HepG2 (cell line): ENCODE measurements at regions not wholly inside any gene's neighbourhood (a gene's known extent, or its start where the extent isn't known, plus 50 kb on each side); places are given as distances from the start of the nearest gene placed in this dataset.
"Not testable (repeated sequence)": the region's sequence is repeated elsewhere in the genome, so short reads cannot be mapped to it uniquely, and the experiment has no call there.

Source experiments
- ATAC-seq: fragments of 200-7000 bp; cut with Tn5 transposase; 3 replicates; pipeline ENCODE4 v1.9.1; 2020; ENCODE audit warnings: mild to moderate bottlenecking, moderate library complexity
- BruUV-seq: library from RNA; stranded (reverse); fragments of 400-500 nt; replicated peaks from 2 replicates; lab custom pipeline; 2021; lab: Mats Ljungman, UMichigan
- CTCF ChIA-PET: fragments of 300-600 bp; formaldehyde crosslinking; extraction: SDS; loops from one replicate; lab custom pipeline; 2021; ENCODE audit warnings: low total read pairs, inconsistent platforms, low intra/inter-chr PET ratio; lab: Yijun Ruan, JAX
- POLR2A ChIA-PET: fragments of 350-600 bp; sonication (Branson Sonifier 250); formaldehyde crosslinking; loops from one replicate; lab custom pipeline; 2020; ENCODE audit warnings: antibody characterized with exemption, inconsistent platforms; lab: Yijun Ruan, JAX
- DNase-seq: peaks from one replicate; pipeline ENCODE4 v3.0.0-alpha.2; 2015; ENCODE audit warnings: low spot score
- FAIRE-seq: peaks from 3 replicates; lab custom pipeline; 2011; peaks lifted over from hg19 to GRCh38; lab: Jason Lieb, UNC
- H2AFZ ChIP-seq: one replicate; pipeline ENCODE4 v1.6.1; 2011; ENCODE audit warnings: low read length, inconsistent platforms
- H3K27ac ChIP-seq: fragments of 300-600 bp; 3 replicates; pipeline ENCODE4 v1.8.0; 2011; ENCODE audit warnings: mixed run types, mild to moderate bottlenecking, mixed read lengths, low read length, inconsistent platforms; ENCODE audit not compliant: insufficient read depth; ENCODE audit errors: extremely low read length
- H3K27me3 ChIP-seq, 2 experiments: fragments of 200-600 bp in 1 of 2; 2 replicates in 1 of 2; 3 replicates in 1 of 2; pipeline versions ENCODE4 v1.6.0 to v1.8.0; 2011; ENCODE audit warnings: low read length in 2 of 2, mild to moderate bottlenecking in 2 of 2, moderate library complexity in 2 of 2, inconsistent platforms in 1 of 2; ENCODE audit not compliant: insufficient read depth in 2 of 2, control insufficient read depth in 1 of 2
- H3K36me3 ChIP-seq, 2 experiments: fragments of 200-600 bp in 1 of 2; replicated peaks in 1 of 2; 2 replicates in 1 of 2; 3 replicates in 1 of 2; pipeline versions ENCODE4 v1.5.1 to v1.8.0; 2011; ENCODE audit warnings: low read length in 2 of 2, inconsistent platforms in 1 of 2; ENCODE audit not compliant: insufficient read depth in 2 of 2, control insufficient read depth in 1 of 2
- H3K4me1 ChIP-seq: 2 replicates; pipeline ENCODE4 v1.5.1; 2012; ENCODE audit warnings: low read length, inconsistent platforms; ENCODE audit not compliant: insufficient read depth
- H3K4me2 ChIP-seq: 2 replicates; pipeline ENCODE4 v1.6.0; 2011; ENCODE audit warnings: low read depth, low read length, inconsistent platforms
- H3K4me3 ChIP-seq, 3 experiments: fragments of 200-600 bp in 1 of 3; sonication (generic), shearing (Covaris generic) in 1 of 3; replicated peaks in 1 of 3; 2 replicates each; pipeline ENCODE4 v1.5.1; 2011 to 2016; ENCODE audit warnings: low read length in 3 of 3, inconsistent platforms in 2 of 3, low read depth in 2 of 3, mild to moderate bottlenecking in 2 of 3, control low read depth in 1 of 3, mixed read lengths in 1 of 3; ENCODE audit not compliant: insufficient read depth in 1 of 3
- H3K79me2 ChIP-seq: one replicate; pipeline ENCODE4 v1.6.1; 2011; ENCODE audit warnings: low read length, inconsistent platforms; ENCODE audit not compliant: insufficient read depth
- H3K9ac ChIP-seq: 2 replicates; pipeline ENCODE4 v1.6.0; 2011; ENCODE audit warnings: mild to moderate bottlenecking, low read depth, low read length, inconsistent platforms; ENCODE audit not compliant: insufficient read depth
- H3K9me3 ChIP-seq: 2 replicates; pipeline ENCODE4 v1.5.1; 2012; ENCODE audit warnings: mild to moderate bottlenecking, low read length
- H4K20me1 ChIP-seq: 2 replicates; pipeline ENCODE4 v1.6.0; 2011; ENCODE audit warnings: inconsistent platforms, mild to moderate bottlenecking, low read length, moderate library complexity; ENCODE audit not compliant: insufficient read depth
- ATRX ChIP-seq: sonication (generic); formaldehyde crosslinking; IDR thresholded peaks from 2 replicates; pipeline ENCODE4 v1.4.0; 2020; ENCODE audit warnings: missing genetic modification reagents, borderline replicate concordance
- BCL6 ChIP-seq: IDR thresholded peaks from 2 replicates; pipeline ENCODE4 v1.6.1; 2016; ENCODE audit warnings: missing genetic modification reagents, missing compliant biosample characterization
- DPF2 ChIP-seq: sonication (generic); formaldehyde crosslinking; IDR thresholded peaks from 2 replicates; pipeline ENCODE4 v1.4.0; 2020; ENCODE audit warnings: mild to moderate bottlenecking, low read depth, missing genetic modification reagents, borderline replicate concordance
- LCORL ChIP-seq, 2 experiments: fragments of 450-650 bp in 1 of 2; sonication (generic) in 1 of 2; formaldehyde crosslinking in 1 of 2; IDR thresholded peaks; 2 replicates each; pipeline versions ENCODE4 v1.5.0 to v1.6.1; 2017 to 2020; ENCODE audit warnings: antibody characterized with exemption in 1 of 2, missing genetic modification reagents in 1 of 2
- RAD51 ChIP-seq: fragments of 450-650 bp; IDR thresholded peaks from 2 replicates; pipeline ENCODE4 v1.6.1; 2016; ENCODE audit warnings: borderline replicate concordance
- TEAD3 ChIP-seq: optimal IDR thresholded peaks from 2 replicates; pipeline ENCODE3; 2016; ENCODE audit warnings: borderline replicate concordance
- ZNF33B ChIP-seq: sonication (generic); formaldehyde crosslinking; IDR thresholded peaks from 2 replicates; pipeline ENCODE4 v1.5.1; 2020; ENCODE audit warnings: mild to moderate bottlenecking, missing genetic modification reagents
- ZNF501 ChIP-seq: sonication (generic); formaldehyde crosslinking; IDR thresholded peaks from 2 replicates; pipeline ENCODE4 v1.5.1; 2020; ENCODE audit warnings: mild to moderate bottlenecking, moderate library complexity, missing genetic modification reagents
- ZNF605 ChIP-seq: sonication (generic); formaldehyde crosslinking; IDR thresholded peaks from 2 replicates; pipeline ENCODE4 v1.8.0; 2022; ENCODE audit warnings: mild to moderate bottlenecking, missing genetic modification reagents
- ZNF816 ChIP-seq: sonication (generic); formaldehyde crosslinking; IDR thresholded peaks from 2 replicates; pipeline ENCODE4 v1.8.0; 2022; ENCODE audit warnings: missing genetic modification reagents, mild to moderate bottlenecking, borderline replicate concordance
- WGBS: methylation state at CpG from one replicate; pipeline ENCODE4 v1.1.6; 2017; ENCODE audit warnings: low lambda C conversion rate; 5-methylcytosine and 5-hydroxymethylcytosine counted together
- in situ Hi-C: cut with HindIII; loops from 2 replicates; pipeline ENCODE4 v1.10.0; 2017; ENCODE audit warnings: low pct_unique_long_range_greater_than_20kb; ENCODE audit not compliant: extremely low pct_ligation_motif_present
- intact Hi-C: fragments of 100-400 bp; cut with micrococcal nuclease; formaldehyde crosslinking; loops from one replicate; pipeline ENCODE4 v1.10.0; 2022; ENCODE audit not compliant: unreplicated experiment
- TF ChIP-seq, protein P1 (sequence below): fragments of 450-650 bp; IDR thresholded peaks from 2 replicates; pipeline ENCODE4 v1.6.1; 2016
- TF ChIP-seq, protein P2 (sequence below): sonication (generic); formaldehyde crosslinking; IDR thresholded peaks from 2 replicates; pipeline ENCODE4 v1.4.0; 2020; ENCODE audit warnings: mild to moderate bottlenecking, missing genetic modification reagents
- TF ChIP-seq, protein P3 (sequence below): sonication (generic); formaldehyde crosslinking; IDR thresholded peaks from 2 replicates; pipeline ENCODE4 v1.5.0; 2020; ENCODE audit warnings: missing genetic modification reagents, mild to moderate bottlenecking, borderline replicate concordance

DNA sequence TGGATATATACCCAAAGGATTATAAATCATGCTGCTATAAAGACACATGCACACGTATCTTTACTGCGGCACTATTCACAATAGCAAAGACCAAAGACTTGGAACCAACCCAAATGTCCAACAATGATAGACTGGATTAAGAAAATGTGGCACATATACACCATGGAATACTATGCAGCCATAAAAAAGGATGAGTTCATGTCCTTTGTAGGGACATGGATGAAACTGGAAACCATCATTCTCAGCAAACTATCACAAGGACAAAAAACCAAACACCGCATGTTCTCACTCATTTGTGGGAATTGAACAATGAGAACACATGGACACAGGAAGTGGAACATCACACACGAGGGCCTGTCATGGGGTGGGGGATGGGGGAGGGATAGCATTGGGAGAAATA lies 96.5 kb downstream of the BRMS1L start:
- POLR2A ChIA-PET, H3K4me2 ChIP-seq, H3K27me3 ChIP-seq, in situ Hi-C loops, BruUV-seq, H3K9me3 ChIP-seq, H4K20me1 ChIP-seq, H2AFZ ChIP-seq, CTCF ChIA-PET, DNase-seq, H3K79me2 ChIP-seq, FAIRE-seq, ATAC-seq, H3K9ac ChIP-seq, H3K4me3 ChIP-seq, intact Hi-C loops, H3K27ac ChIP-seq, H3K36me3 ChIP-seq, H3K4me1 ChIP-seq: not testable (repeated sequence)
- 69% methylated on average over 4 of the region's 4 CpGs for WGBS
- TF ChIP-seq, protein P1, sequence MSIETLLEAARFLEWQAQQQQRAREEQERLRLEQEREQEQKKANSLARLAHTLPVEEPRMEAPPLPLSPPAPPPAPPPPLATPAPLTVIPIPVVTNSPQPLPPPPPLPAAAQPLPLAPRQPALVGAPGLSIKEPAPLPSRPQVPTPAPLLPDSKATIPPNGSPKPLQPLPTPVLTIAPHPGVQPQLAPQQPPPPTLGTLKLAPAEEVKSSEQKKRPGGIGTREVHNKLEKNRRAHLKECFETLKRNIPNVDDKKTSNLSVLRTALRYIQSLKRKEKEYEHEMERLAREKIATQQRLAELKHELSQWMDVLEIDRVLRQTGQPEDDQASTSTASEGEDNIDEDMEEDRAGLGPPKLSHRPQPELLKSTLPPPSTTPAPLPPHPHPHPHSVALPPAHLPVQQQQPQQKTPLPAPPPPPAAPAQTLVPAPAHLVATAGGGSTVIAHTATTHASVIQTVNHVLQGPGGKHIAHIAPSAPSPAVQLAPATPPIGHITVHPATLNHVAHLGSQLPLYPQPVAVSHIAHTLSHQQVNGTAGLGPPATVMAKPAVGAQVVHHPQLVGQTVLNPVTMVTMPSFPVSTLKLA = peak; percentile 65; the same call in 1 of the 2 replicates

DNA sequence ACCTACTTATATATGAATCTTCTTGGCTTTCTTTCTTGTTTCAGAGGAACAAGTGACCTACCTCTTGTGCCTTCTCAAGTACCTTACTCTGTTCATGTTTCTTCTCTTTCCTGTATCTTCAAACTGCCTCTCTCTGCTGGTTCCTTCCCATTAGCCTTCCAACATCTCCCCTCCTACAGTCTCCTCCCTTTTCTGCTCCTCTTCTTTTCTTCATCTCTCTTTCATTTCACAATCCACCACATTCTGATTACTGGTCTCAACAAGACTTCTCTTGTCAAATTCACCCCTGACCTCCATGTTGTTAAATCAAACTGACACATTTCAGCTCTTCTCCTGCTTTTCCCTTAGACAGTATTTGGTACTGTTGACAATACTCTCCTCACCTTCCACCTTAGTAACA lies 95.6 kb downstream of the BRMS1L start:
- Histone ChIP-seq H3K4me2 (no peak overlapping the region), H3K36me3 (no peaks in the 10 kb centered on the region), H3K9ac (no peak overlapping the region), H3K4me1 (no peaks in the 10 kb centered on the region), H3K4me3 (no peak overlapping the region), H3K79me2 (no peaks in the 10 kb centered on the region), H3K27ac (no peak overlapping the region), H4K20me1 (no peaks in the 10 kb centered on the region), H3K9me3 (peaks cover 3% of the 10 kb centered on the region; the same call in 1 of the 2 replicates), H3K27me3 (no peaks in the 10 kb centered on the region), H2AFZ (no peak overlapping the region)
- intact Hi-C loops = no loop called here
- CTCF ChIA-PET = no interaction called here
- no TSS peak for BruUV-seq
- in situ Hi-C loops = no loop called here
- DNase-seq (no peak), ATAC-seq (no peak), FAIRE-seq (no peak)
- POLR2A ChIA-PET = no interaction called here
- TF ChIP-seq, protein P2, sequence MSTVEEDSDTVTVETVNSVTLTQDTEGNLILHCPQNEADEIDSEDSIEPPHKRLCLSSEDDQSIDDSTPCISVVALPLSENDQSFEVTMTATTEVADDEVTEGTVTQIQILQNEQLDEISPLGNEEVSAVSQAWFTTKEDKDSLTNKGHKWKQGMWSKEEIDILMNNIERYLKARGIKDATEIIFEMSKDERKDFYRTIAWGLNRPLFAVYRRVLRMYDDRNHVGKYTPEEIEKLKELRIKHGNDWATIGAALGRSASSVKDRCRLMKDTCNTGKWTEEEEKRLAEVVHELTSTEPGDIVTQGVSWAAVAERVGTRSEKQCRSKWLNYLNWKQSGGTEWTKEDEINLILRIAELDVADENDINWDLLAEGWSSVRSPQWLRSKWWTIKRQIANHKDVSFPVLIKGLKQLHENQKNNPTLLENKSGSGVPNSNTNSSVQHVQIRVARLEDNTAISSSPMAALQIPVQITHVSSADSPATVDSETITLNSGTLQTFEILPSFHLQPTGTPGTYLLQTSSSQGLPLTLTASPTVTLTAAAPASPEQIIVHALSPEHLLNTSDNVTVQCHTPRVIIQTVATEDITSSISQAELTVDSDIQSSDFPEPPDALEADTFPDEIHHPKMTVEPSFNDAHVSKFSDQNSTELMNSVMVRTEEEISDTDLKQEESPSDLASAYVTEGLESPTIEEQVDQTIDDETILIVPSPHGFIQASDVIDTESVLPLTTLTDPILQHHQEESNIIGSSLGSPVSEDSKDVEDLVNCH = no peak
- TF ChIP-seq ZNF816 (CRISPR knock-in tag) (no peak), DPF2 (CRISPR knock-in tag) (no peak), LCORL (IDR thresholded peaks at IDR 0.05) (peak; percentile 59), LCORL (CRISPR knock-in tag; IDR thresholded peaks at IDR 0.05) (no peak), ZNF501 (CRISPR knock-in tag) (no peak), RAD51 (peak; percentile 20; the same call in 1 of the 2 replicates), ZNF605 (no peak), ZNF33B (CRISPR knock-in tag) (no peak), TEAD3 (no peak), ATRX (CRISPR knock-in tag) (no peak), BCL6 (no peak)
- TF ChIP-seq, protein P3, sequence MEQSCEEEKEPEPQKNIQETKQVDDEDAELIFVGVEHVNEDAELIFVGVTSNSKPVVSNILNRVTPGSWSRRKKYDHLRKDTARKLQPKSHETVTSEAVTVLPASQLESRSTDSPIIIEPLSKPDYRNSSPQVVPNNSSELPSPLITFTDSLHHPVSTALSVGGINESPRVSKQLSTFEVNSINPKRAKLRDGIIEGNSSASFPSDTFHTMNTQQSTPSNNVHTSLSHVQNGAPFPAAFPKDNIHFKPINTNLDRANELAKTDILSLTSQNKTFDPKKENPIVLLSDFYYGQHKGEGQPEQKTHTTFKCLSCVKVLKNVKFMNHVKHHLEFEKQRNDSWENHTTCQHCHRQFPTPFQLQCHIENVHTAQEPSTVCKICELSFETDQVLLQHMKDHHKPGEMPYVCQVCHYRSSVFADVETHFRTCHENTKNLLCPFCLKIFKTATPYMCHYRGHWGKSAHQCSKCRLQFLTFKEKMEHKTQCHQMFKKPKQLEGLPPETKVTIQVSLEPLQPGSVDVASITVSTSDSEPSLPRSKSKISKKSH (CRISPR knock-in tag) = no peak
